ENCODE measurements at regions not wholly inside any gene's neighbourhood (a gene's known extent, or its start where the extent isn't known, plus 50 kb on each side); places are given as distances from the start of the nearest gene placed in this dataset.
"Not testable (repeated sequence)": the region's sequence is repeated elsewhere in the genome, so short reads cannot be mapped to it uniquely, and the experiment has no call there.

DNA sequence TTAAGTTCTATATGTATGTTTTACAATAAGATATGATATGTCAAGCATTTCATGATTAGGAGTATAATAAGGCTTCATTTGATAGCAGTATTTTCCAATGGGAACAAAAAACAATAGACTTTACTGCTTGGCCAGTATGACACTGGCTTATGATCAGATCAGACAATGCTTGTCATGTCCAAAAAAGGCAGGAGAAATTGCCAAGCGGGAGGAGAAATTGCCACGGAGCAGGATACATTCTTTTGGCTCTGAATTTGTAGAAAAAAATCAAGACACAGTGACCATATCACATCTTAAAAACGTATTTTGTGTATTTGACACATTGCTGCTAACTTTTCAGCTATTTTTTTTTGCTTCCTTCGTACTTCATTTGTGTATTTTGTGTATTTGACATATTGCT is 404.1 kb downstream of the CNTNAP4 start:
- Mint-ChIP-seq H3K27me3 (ENCODE audit: low read depth) (peaks cover 6% of the 10 kb centered on the region), H3K4me3 (no peak overlapping the region), H3K9me3 (peaks cover 6% of the 10 kb centered on the region), H3K4me1 (peaks cover 14% of the 10 kb centered on the region), H3K36me3 (no peaks in the 10 kb centered on the region), H3K27ac (no peak overlapping the region)
- DNase-seq (ENCODE audit: low spot score in 2 of 2, unreplicated experiment in 2 of 2) = no peak
- no peak for TF ChIP-seq CTCF (IDR thresholded peaks at IDR 0.05; ENCODE audit: unreplicated experiment)

DNA sequence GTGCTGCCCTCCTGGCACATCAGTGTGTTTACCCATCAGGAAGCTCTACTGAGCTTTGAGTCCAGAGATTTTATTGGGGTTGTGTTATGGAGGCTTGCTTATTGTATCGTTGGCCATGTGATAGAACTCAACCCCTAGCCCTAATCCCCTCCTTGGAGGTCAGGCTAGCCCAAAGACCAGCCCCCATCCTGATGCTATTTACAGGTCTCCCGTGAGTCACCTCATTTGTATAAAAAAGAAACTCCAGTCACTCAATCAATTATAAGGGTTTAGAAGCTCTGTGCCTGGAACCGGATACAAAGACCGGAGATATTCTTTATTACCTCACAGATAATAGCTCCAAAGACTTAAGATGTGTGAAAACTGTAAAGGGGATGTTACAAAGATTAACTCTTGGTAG is 405.9 kb downstream of the CNTNAP4 start:
- no peak overlapping the region for H3K4me3 Mint-ChIP-seq
- no peak for TF ChIP-seq CTCF (IDR thresholded peaks at IDR 0.05; ENCODE audit: unreplicated experiment)
- no peaks in the 10 kb centered on the region for H3K36me3 Mint-ChIP-seq
- H3K9me3 Mint-ChIP-seq = peaks cover 4% of the 10 kb centered on the region
- H3K27ac Mint-ChIP-seq = no peak overlapping the region
- DNase-seq (ENCODE audit: low spot score in 2 of 2, unreplicated experiment in 2 of 2) = no peak
- H3K4me1 Mint-ChIP-seq = peaks cover 13% of the 10 kb centered on the region
- peaks cover 6% of the 10 kb centered on the region for H3K27me3 Mint-ChIP-seq (ENCODE audit: low read depth)

- Mint-ChIP-seq H3K4me3 (no peak overlapping the region), H3K27ac (no peak overlapping the region), H3K9me3 (peaks cover 13% of the 10 kb centered on the region), H3K4me1 (no peaks in the 10 kb centered on the region), H3K36me3 (no peaks in the 10 kb centered on the region), H3K27me3 (ENCODE audit: low read depth) (peaks cover 18% of the 10 kb centered on the region)
- no peak for DNase-seq (ENCODE audit: low spot score in 2 of 2, unreplicated experiment in 2 of 2)
- TF ChIP-seq CTCF (IDR thresholded peaks at IDR 0.05; ENCODE audit: unreplicated experiment) = no peak
Measured at GRCh38 chr16:76696876-76697275, 419.7 kb downstream of the CNTNAP4 start.

GRCh38 chr16:76705892-76706291 is 428.7 kb downstream of the CNTNAP4 start:
- Mint-ChIP-seq H3K27ac (no peak overlapping the region), H3K36me3 (no peaks in the 10 kb centered on the region), H3K4me1 (peaks cover 6% of the 10 kb centered on the region), H3K4me3 (no peak overlapping the region), H3K27me3 (ENCODE audit: low read depth) (peaks cover 16% of the 10 kb centered on the region), H3K9me3 (no peaks in the 10 kb centered on the region)
- DNase-seq (ENCODE audit: low spot score in 2 of 2, unreplicated experiment in 2 of 2) = no peak
- TF ChIP-seq CTCF (IDR thresholded peaks at IDR 0.05; ENCODE audit: unreplicated experiment) = no peak

DNA sequence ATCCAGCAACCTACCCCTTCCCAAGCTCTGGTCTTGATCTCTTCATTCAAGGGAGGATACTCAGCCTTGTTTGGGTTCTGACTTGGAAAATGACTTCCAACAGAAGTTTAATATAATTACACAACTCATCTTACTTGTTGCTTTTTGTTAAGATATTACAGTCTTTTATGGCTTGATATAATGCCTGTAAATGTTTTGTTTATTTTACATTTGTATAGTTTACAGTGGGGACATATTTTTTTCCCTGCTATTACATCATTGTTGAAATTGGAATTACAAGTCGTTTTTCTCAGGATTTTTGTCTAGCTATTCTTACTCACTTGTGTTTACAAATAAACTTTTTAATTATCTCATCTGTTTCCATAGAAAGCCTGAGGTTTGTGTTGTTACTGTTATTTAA is 436.0 kb downstream of the CNTNAP4 start:
- Mint-ChIP-seq H3K27me3 (ENCODE audit: low read depth) (peaks cover 11% of the 10 kb centered on the region), H3K27ac (no peak overlapping the region), H3K4me1 (peaks cover 6% of the 10 kb centered on the region), H3K36me3 (no peaks in the 10 kb centered on the region), H3K9me3 (peaks cover 16% of the 10 kb centered on the region), H3K4me3 (no peak overlapping the region)
- no peak for DNase-seq (ENCODE audit: low spot score in 2 of 2, unreplicated experiment in 2 of 2)
- no peak for TF ChIP-seq CTCF (IDR thresholded peaks at IDR 0.05; ENCODE audit: unreplicated experiment)

GRCh38 chr16:76716251-76716650 is 439.1 kb downstream of the CNTNAP4 start:
- Mint-ChIP-seq H3K9me3 (peaks cover 16% of the 10 kb centered on the region), H3K27me3 (ENCODE audit: low read depth) (peaks cover 15% of the 10 kb centered on the region)
- DNase-seq (ENCODE audit: low spot score in 2 of 2, unreplicated experiment in 2 of 2); H3K4me3 Mint-ChIP-seq; H3K4me1 Mint-ChIP-seq; H3K36me3 Mint-ChIP-seq; H3K27ac Mint-ChIP-seq: not testable (repeated sequence)

Data from mesothelial cell of epicardium (in vitro differentiated cells).